Fibroblast of skin of scalp (primary cell): ENCODE measurements at regions not wholly inside any gene's neighbourhood (a gene's known extent, or its start where the extent isn't known, plus 50 kb on each side); places are given as distances from the start of the nearest gene placed in this dataset.
"Not testable (repeated sequence)": the region's sequence is repeated elsewhere in the genome, so short reads cannot be mapped to it uniquely, and the experiment has no call there.

Experiments used
- DNase-seq: peaks from one replicate; pipeline ENCODE4 v3.0.0-alpha.2; 2013

DNA sequence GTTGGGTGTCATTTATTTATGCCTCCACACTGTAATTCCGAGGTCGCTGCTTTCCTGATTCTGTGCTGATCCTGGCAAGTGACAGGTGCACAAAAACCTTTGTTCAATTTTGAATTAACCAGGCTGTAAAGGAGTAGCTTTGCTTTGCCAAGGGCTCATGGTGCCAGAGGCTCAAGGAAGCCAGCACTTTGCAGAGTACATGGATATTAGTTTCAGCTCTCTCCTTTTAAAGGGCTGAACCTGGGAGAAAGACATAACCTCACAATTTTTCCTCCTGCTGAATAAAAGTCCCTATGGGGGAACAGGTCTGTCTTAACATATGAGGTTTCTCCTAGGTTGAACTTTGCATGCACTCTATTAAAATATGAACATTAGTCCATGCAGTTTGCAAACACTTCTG, 227.6 kb upstream of the WSB1 start:
- DNase-seq = no peak

DNA sequence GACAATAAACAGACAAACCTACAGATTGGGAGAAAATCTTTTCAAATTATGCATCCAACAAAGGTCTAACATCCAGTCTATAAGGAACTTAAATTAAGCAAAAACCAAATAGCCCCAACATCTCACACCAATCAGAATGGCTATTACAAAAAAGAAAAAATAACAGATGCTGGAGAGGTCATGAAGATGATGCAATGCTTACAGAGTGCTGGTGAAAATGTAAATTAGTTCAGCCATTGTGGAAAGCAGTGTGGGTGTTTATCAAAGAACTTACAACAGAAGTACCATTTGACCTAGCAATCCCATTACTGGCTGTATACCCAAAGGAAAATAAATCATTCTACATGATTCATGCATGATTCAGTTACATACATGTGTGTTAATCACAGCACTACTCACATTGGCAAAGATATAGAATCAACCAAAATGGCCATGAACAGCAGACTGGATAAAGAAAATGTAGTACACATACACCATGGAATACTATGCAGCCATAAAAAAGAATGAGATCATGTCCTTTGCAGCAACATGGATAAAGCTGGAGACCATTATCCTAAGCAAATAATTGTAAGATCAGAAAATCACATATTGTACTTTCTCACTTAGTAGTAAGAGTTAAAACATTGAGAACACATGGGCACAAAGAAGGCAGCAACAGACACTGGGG, 223.9 kb upstream of the WSB1 start:
- no peak for DNase-seq

DNA sequence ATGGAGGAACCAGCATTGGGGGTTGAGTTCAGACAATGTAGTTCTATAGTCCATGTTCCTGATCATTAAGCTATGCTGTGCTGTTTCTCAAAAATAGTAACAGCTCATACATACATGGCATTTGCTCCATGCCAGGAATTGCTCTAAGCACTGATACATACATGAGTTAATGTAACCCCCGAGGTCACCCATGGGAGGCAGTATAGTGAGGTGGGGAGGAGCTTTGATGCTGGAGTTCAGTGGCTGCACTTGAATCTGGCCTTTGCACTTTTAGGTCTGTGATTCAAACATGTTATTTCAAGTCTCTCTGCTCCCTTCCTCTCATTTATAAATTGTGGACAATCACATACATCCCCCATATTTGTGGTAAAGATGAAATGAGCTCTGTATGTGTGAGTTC, 223.1 kb upstream of the WSB1 start:
- no peak for DNase-seq

DNA sequence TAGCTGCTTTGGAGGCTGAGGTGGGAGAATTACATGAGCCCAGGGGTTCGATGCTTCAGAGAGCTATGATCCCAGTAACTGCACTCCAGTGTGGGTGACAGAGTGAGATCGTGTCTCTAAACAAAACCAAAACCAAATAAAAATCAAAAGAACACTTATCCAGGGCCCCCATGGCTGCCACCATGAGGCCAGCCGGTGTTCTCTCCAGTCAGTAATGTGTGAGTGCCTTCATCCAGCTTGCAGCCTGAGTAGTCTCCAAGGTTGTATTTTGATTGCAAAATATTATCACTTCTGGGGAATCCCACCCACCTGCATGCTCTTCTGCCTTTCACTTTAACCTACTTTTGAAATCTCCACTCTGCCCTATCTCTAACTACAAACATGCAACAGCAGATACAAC, 221.0 kb upstream of the WSB1 start:
- no peak for DNase-seq

DNA sequence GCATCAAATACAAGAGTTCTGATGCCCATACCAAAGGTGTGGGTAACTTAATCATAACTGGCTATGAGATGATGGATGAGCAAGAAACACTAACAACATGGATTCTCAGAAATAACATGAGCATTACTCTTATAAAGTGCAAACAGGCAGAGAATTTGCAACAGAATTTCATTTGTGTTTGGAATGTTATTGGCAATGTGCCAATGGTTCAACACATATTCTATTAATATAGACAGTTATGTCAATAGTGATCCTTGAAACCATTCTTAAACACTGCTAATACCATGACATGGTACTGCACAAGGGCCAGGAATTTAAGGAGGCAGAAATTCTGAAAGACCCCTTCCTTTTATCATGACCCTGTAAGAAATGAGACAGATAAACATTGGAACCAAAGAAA, 217.1 kb upstream of the WSB1 start:
- no peak for DNase-seq

DNA sequence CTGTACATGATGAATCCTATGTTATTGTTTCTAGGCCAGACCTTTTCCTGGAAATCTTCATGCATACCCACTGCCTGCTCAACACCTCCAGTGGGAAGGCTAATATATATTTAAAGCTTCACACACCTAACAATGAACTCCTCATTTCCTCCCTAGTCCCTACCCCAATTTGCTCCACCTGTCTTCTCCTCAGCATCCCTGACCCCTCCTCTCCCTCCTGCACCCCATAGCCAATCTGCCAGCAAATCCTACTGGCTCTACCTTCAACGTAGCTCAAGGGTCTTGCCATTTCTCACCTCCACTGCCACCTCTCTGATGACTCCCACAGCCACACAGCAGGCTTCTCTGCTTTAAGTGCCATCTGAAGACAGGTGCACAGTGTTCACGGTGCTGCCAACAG, 215.6 kb upstream of the WSB1 start:
- no peak for DNase-seq

DNA sequence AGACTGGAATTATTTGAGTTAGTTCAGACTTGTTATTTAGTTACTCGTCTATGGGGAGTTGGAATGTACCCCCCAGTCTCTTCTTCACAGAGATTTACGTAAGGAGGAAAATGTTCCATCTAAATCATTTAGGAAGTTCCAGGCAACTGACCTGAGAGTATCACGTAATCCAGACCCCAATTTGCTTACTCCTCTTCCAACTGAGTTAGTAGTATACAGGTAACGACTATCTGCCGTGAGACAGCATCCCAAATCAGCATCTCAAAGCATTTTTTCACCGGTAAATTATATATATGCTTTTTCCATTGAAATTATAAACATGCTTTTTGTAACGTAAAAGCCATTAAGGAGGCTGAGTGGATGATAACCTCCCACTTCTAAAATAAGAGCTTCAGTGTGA, 214.3 kb upstream of the WSB1 start:
- DNase-seq = no peak

DNA sequence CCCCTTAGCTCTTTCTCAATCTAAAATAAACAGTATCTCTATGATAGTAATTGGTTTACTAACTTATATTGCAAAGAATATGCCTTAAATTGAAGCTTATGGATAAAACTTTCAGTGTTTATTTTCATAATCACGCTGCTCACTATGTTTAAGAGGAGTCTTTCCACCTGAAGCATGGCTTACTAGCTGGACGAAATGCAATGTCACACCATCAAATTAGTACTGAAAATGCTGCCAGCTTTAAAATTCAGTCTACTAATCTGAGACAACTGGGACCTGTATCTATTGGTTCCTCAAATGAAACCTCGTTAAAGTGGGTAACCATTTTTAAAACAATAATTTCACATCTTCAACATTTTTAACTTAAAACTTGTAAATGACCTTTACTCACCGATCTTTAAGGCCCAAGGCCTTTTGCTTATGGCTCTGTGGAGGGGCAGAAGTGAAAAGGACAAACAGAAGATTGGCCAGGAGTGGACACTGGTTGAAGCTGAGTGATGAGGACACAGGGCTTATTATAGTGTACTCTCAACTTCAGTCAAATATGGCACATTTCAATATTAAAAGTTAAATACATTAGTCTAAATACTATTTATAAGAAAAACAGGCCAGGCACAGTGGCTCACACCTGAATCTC, 212.8 kb upstream of the WSB1 start:
- no peak for DNase-seq

DNA sequence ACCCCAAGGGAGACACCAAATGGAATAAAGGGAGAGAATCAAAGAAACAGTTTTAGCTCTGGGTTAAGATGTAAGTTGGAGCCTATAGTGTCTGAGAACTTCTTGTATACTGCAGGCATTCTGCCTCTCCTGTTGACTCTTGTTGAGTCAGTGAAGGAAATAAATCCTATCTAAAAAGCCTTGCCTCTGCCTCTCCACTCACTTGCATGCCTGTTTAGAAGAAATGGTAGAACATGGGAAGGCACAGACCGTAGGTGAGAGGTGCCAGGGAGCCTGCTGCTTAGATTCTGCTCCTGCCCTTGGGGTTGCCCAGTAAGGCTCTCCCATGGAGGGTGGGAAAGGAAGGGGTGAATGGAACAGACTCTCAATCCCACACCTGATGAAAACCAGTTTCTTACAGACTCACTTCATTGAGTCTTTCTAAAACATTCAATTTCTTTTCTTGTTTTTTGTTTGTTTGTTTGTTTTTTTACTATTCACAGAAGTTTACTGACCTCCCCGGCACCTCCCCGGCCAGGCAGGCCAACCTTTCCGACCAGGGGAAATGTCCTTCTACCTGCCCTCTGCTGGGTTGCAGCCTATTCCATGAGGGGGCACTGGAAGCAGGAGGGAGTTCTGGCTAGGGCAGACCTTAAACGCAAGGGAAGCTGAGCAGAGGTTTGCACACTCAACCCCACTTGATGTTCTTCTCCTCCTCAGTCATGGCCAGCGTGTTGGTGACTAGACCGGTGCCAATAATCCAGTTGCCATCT, 211.7 kb upstream of the WSB1 start:
- DNase-seq = no peak

DNA sequence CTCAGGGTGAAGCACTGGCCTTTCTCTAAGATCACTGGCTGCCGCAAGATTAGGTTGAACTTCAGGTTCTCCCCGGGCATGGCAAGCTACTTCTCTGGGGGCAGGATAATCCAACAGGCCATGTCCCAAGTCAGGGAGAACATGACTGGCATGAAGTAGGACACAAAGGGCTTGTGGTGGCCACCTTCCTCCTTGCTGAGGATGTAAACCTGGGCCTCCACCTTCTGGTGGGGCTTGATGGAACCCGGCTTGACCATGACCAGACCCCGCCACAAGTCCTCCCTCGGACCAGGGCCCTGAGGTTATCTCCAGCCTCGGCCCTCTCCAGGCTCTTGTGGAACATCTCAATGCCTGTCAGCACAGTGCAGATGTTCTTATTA, 211.1 kb upstream of the WSB1 start:
- DNase-seq = no peak

DNA sequence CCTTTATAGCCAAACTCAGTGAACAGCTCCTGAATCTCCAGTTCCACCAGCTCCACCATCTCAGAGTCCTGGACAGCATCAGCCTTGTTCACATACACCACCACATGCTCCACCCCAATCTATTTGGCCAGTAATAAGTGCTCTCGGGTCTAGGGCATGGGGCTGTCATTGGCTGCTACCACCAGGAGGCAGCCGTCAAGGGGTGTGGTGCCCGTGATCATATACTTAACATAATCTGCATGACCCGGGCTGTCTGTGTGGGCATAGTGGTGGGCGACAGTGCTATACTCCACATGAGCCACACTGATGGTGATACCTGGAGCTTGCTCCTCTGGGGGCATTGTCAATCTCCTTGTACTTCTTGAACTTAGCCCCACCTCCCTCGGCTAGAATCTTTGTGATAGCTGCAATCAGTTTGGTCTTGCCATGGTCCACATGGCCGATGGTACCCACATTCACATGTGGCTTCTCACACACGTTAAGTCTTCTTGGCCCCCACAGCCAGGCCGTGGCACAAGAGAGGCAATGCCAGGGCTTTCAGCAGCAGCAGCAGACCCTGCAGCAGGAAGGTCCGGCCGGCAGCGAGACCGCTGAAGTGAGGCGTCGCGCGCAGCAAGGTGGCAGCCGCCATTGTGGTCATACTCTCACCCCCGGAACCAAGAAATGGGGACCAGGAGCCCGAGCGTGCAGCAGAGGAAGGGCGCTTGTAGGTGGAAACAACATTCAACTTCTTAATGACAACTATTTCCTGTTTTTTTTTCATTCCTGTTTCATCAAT, 210.3 kb upstream of the WSB1 start:
- no peak for DNase-seq

DNA sequence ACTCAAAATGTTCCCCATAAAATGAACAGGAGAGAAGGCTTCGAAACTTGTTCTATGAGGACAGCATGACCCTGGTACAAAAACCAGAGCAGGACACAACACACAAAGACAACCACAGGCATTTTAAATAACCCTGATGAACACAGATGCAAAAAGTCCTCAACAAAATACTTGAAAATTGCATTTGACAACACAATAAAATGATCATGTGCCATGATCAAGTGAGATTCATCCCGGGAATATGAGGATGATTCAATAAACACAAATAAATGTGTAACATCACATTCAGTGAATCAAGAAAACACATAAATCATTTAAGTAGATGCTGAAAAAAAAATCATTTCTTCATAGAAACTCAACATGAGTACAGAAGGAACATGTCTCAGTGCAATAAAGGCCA, 208.4 kb upstream of the WSB1 start:
- no peak for DNase-seq

DNA sequence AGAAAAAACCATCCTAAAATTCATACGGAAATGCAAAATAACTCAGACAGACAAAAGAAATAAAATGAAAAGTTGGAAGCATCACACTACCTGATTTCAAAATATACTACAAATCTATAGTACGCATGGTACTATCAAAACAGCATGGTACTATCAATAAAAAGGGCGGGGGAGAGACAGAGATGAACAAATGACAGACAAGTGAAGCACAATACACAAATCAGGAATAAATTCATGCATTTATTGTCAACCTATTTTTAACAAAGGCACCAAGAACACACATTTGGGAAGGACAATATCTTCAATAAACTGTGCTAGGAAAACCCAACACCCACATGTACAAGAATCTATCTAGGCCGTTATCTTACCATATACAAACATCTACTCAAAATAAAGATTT, 207.4 kb upstream of the WSB1 start:
- DNase-seq = no peak

DNA sequence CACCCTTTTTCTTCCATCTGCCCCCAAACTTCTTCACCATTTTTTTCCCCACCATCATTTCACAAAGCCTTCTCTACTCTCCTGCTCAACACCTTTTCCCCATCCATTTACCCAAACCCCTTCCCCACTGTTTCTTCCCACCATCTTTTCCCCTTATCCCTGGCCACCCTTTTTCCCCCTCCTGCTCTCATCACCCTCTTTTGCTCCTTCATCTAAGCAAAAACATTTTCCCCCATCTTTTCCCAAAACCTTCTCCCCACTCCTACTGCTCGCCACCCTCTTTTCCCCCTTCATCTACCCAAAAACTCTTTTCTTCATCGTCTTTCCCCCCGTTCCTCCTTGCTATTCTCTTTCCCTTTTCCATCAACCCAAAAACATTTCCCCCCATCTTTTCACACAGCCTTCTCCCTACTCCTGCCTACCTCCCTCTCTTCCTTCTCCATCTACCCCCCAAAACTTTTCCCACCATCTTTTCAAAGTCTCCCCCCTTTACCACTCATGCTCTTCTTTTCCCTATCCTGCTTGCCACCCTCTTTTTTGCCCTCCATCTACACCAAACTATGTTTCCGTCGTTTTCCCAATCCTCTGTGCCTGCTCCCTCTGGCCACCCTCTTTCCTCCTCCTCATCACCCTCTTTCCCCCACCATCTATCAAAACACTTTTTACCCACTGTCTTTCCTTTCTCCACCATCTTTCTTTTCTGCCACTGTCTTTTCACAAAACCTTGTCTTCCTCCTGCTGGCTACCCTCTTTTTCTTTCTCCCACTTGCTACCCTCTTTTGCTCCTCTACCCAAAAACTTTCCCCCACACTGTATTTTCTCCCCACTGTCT, 205.8 kb upstream of the WSB1 start:
- no peak for DNase-seq

DNA sequence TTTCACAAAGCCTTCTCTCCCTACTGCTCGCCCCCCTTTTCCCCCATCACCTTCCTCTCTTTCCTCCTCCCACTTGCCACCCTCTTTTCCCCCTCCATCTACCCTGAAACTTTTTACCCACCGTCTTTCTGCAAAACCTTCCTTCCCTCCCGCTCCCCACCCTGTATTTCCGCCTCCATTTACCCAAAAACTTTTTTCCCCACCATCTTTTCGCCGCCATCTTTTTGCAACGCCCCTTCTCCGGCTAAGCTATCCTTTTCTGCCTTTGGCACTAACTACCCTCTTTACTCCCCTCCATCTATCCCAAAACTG, 205.2 kb upstream of the WSB1 start:
- DNase-seq = no peak

DNA sequence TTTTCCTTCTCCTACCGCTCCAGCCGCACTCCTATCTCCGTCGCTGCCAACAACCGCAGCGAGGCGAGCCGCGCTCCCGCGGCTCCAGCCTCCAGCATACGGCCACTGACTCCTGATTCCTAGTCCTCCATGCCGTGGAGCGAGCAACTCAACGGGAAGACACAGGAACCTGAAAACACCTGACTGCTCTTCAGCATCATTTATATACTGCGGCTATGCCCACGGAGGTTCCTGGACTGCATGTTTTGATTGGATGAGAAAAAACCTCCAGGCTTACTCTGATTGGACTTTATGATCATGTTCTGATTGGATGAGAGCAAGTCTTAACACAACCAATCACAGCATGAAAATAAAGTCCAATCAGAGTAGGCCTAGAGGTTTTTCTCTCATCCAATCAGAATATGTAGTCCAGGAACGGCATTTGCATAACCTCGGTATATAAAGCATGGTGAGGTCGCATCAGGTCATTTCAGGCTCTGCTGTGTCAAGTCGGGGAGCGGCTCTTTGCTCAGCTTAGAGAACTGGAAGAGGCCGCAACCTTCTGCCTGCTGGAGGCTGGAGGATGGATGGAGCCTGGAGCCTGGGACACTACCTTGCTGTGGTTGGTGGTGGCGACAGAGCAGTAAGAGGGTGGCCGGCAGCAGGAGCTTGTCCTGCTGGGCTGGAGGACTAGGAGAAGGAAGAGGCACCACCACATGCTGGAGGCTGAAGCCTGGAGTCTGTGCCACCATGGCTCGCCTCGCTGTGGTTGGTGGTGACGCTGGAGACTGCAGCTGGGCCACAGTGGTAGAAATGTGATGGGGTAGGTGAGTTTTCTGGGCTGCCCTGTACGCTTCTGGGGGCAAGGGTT, 204.6 kb upstream of the WSB1 start:
- DNase-seq = not testable (repeated sequence)

DNA sequence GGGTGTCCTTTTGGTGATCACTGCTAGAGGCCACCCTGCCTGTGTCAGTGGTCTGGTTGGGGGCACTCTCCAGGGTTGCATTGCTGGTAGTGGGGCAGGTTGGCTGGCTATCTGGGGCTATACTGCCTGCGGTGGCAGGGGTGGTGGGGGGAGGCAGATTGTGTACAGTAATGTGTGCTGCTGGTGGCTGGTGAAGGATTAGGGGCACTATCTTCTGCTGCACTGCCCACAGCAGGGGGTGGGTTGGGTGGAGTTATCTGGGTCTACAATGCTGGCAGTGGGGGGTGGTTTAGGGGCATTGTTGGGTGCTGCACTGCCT, 204.0 kb upstream of the WSB1 start:
- no peak for DNase-seq

DNA sequence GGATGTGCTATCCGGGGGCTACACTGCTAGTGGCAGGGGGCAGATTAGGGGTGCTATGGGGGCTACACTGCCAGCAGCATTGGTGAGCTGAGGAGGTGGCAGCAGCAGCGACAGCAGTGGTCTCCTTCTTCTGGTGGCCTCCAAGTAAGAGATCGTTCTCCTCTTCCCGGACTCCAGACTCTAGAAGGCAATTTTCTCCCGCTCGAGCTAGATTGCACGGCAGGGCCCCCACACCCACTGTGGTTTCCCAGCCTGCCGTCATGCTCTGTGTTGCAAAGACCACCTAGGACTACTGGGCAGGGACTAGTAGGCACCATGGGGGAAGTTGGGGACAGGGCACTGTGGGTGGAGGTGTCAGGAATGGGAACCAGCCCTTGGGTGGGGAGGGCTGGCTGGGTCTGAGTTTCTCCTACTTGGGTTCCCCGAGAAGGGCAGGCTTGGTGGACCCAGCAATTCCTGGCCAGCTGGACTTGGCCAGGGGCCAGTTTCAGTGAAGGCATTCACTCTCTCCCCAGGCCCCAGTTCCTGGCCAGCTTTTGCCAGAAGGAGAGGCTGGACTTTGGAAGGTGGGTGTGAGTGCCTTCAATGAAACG, 203.4 kb upstream of the WSB1 start:
- not testable (repeated sequence) for DNase-seq

DNA sequence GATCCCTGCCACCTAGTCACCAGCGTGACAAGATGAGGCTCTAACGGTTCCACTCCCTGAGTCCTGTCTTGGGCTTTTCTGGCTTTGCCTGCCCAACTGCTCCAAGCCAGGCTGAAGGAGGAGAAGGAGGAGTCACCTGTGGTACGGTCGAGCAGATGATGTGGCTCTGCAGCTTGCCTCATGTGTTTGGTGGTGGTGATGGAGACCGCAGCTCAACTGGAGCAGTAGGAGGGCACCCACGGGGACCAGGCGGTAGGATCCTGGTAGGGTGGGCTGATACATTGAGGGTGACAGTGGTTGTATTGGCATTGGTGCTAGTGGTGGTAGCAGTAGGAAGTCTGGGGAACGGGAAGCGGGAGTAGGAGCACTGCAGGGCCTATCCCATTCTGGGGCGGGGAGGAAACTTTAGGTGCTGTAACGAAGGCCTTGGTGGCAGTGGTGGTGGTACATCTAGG, 202.8 kb upstream of the WSB1 start:
- no peak for DNase-seq

DNA sequence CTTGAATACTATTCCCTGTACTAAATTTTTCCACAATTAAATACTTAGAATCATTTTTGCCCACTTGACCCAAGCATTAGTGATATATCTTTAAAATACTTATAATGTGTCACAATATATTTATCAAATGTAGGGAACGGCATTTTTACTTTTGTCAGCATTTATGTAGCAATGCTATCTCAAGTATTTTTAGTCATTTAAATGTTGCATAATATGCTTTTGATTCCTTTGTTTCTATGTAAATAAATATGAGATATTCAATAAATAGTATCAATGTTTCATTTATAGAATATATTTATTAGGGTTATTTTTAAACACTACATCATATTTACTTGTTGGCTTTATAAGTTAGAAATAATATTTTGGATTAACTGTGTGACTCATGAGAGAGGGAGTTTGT, 199.7 kb upstream of the WSB1 start:
- not testable (repeated sequence) for DNase-seq

DNA sequence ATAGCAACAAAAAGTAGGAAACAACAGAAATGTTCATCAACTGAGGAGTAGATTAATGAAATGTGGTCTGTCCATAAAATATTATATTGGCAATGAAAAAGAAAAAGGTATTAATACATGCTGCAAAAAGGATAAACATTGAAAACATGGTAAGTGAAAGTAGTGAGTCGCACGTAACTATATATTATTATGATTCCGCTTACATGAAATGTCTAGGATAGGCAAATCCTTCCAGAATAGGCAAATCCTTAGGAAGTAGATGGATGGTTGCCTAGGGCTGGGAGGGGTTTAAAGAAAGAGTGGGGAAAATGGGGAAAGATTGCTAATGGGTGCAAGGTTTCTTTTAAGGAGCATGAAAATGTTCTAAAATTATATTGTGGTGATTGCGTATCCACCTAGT, 198.1 kb upstream of the WSB1 start:
- not testable (repeated sequence) for DNase-seq
